ENCODE measurements at regions not wholly inside any gene's neighbourhood (a gene's known extent, or its start where the extent isn't known, plus 50 kb on each side); places are given as distances from the start of the nearest gene placed in this dataset.

GRCh38 chr10:124223711-124224085 lies 130.3 kb upstream of the CHST15 start:
- no peaks in the 10 kb centered on the region for H3K36me3 ChIP-seq (ENCODE audit: control insufficient read depth, insufficient read depth, low read length)
- Mint-ChIP-seq H3K4me1 (peaks cover 3 to 11% (median 7%) of the 10 kb centered on the region in 4 donors), H3K27ac (no peak overlapping the region), H3K36me3 (peaks cover 3% of the 10 kb centered on the region), H3K4me3 (peak overlapping the region in 1 of 4 donors; percentile 99), H3K27me3 (peaks cover 13% of the 10 kb centered on the region), H3K9me3 (peaks cover 0 to 18% (median 5%) of the 10 kb centered on the region in 7 donors)
- ATAC-seq (ENCODE audit: low read depth in 2 of 2) (no peak), DNase-seq (peak in 2 of 3 donors; percentile 7 to 19)
- peaks cover 0 to 7% of the 10 kb centered on the region in 2 experiments for H3K9me3 ChIP-seq (ENCODE audit: control insufficient read depth in 2 of 2, low read length in 2 of 2)
- no peak overlapping the region for H3K4me3 ChIP-seq (ENCODE audit: low read depth, low read length)
- no peaks in the 10 kb centered on the region for H3K4me1 ChIP-seq (ENCODE audit: control insufficient read depth, insufficient read depth, low read length, poor library complexity, severe bottlenecking)
- no peaks in the 10 kb centered on the region for H3K27me3 ChIP-seq (ENCODE audit: control insufficient read depth, insufficient read depth, low read length)
- H3K27ac ChIP-seq (ENCODE audit: insufficient read depth, low read length, poor library complexity, severe bottlenecking) = no peak overlapping the region

- Mint-ChIP-seq H3K9me3 (peaks cover 0 to 18% (median 5%) of the 10 kb centered on the region in 7 donors), H3K4me3 (peak overlapping the region in 1 of 4 donors; percentile 99), H3K27me3 (peaks cover 13% of the 10 kb centered on the region), H3K27ac (no peak overlapping the region), H3K4me1 (peaks cover 3 to 11% (median 7%) of the 10 kb centered on the region in 4 donors), H3K36me3 (peaks cover 3% of the 10 kb centered on the region)
- Histone ChIP-seq H3K36me3 (ENCODE audit: control insufficient read depth, insufficient read depth, low read length) (no peaks in the 10 kb centered on the region), H3K9me3 (ENCODE audit: control insufficient read depth in 2 of 2, low read length in 2 of 2) (peaks cover 0 to 7% of the 10 kb centered on the region in 2 experiments), H3K27ac (ENCODE audit: insufficient read depth, low read length, poor library complexity, severe bottlenecking) (no peak overlapping the region), H3K4me3 (ENCODE audit: low read depth, low read length) (no peak overlapping the region), H3K27me3 (ENCODE audit: control insufficient read depth, insufficient read depth, low read length) (no peaks in the 10 kb centered on the region), H3K4me1 (ENCODE audit: control insufficient read depth, insufficient read depth, low read length, poor library complexity, severe bottlenecking) (no peaks in the 10 kb centered on the region)
- peak in 2 of 3 donors; percentile 9 to 32 for DNase-seq
- no peak for ATAC-seq (ENCODE audit: low read depth in 2 of 2)
Measured at GRCh38 chr10:124222988-124223710, 129.8 kb upstream of the CHST15 start.

- H3K27ac Mint-ChIP-seq = no peak overlapping the region
- Histone ChIP-seq H3K27ac (ENCODE audit: insufficient read depth, low read length, poor library complexity, severe bottlenecking) (no peak overlapping the region), H3K4me3 (ENCODE audit: low read depth, low read length) (no peak overlapping the region), H3K27me3 (ENCODE audit: control insufficient read depth, insufficient read depth, low read length) (no peaks in the 10 kb centered on the region), H3K9me3 (ENCODE audit: control insufficient read depth in 2 of 2, low read length in 2 of 2) (peaks cover 0 to 5% of the 10 kb centered on the region in 2 experiments), H3K36me3 (ENCODE audit: control insufficient read depth, insufficient read depth, low read length) (no peaks in the 10 kb centered on the region), H3K4me1 (ENCODE audit: control insufficient read depth, insufficient read depth, low read length, poor library complexity, severe bottlenecking) (no peaks in the 10 kb centered on the region)
- ATAC-seq (ENCODE audit: low read depth in 2 of 2) (no peak), DNase-seq (peak in 1 of 3 donors; percentile 29)
- peaks cover 0 to 16% (median 4%) of the 10 kb centered on the region in 7 donors for H3K9me3 Mint-ChIP-seq
- peaks cover 13% of the 10 kb centered on the region for H3K27me3 Mint-ChIP-seq
- peak overlapping the region in 2 of 4 donors; percentile 61 to 99 for H3K4me3 Mint-ChIP-seq
- peaks cover 3% of the 10 kb centered on the region for H3K36me3 Mint-ChIP-seq
- H3K4me1 Mint-ChIP-seq = peaks cover 3 to 11% (median 6%) of the 10 kb centered on the region in 4 donors
Measured at GRCh38 chr10:124222318-124222987, 129.1 kb upstream of the CHST15 start.

GRCh38 chr10:124221356-124222317 lies 128.2 kb upstream of the CHST15 start:
- no peak overlapping the region for H3K27ac Mint-ChIP-seq
- Histone ChIP-seq H3K36me3 (ENCODE audit: control insufficient read depth, insufficient read depth, low read length) (no peaks in the 10 kb centered on the region), H3K27me3 (ENCODE audit: control insufficient read depth, insufficient read depth, low read length) (no peaks in the 10 kb centered on the region), H3K9me3 (ENCODE audit: control insufficient read depth in 2 of 2, low read length in 2 of 2) (no peaks in the 10 kb centered on the region), H3K27ac (ENCODE audit: insufficient read depth, low read length, poor library complexity, severe bottlenecking) (no peak overlapping the region), H3K4me3 (ENCODE audit: low read depth, low read length) (no peak overlapping the region), H3K4me1 (ENCODE audit: control insufficient read depth, insufficient read depth, low read length, poor library complexity, severe bottlenecking) (no peaks in the 10 kb centered on the region)
- H3K4me3 Mint-ChIP-seq = peak overlapping the region in 1 of 4 donors; percentile 61
- ATAC-seq (ENCODE audit: low read depth in 2 of 2) (no peak), DNase-seq (peak in 1 of 3 donors; percentile 14)
- H3K4me1 Mint-ChIP-seq = peaks cover 3 to 11% (median 6%) of the 10 kb centered on the region in 4 donors
- peaks cover 0 to 9% (median 3%) of the 10 kb centered on the region in 7 donors for H3K9me3 Mint-ChIP-seq
- H3K36me3 Mint-ChIP-seq = peaks cover 3% of the 10 kb centered on the region
- peaks cover 13% of the 10 kb centered on the region for H3K27me3 Mint-ChIP-seq

DNA sequence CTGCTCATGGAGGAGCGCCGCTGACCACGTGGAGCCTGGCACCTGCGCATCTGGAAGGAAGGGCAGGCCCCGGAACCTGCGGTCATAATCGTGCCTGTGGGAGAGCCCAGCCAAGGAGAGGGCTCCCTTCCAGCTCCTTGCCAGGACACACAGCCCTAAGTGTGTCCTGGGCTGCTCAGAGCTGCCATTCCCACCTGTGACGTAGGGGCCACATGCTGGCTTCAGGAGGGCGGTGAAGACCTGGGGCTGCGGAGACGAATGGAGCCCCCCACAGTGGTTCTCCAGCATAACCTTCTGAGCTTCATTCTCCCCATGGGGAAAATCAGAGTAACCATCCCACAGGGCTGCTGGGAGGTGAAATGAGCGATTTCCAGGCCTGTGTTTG lies 127.6 kb upstream of the CHST15 start:
- Histone ChIP-seq H3K36me3 (ENCODE audit: control insufficient read depth, insufficient read depth, low read length) (no peaks in the 10 kb centered on the region), H3K27me3 (ENCODE audit: control insufficient read depth, insufficient read depth, low read length) (no peaks in the 10 kb centered on the region), H3K4me1 (ENCODE audit: control insufficient read depth, insufficient read depth, low read length, poor library complexity, severe bottlenecking) (no peaks in the 10 kb centered on the region), H3K4me3 (ENCODE audit: low read depth, low read length) (no peak overlapping the region), H3K9me3 (ENCODE audit: control insufficient read depth in 2 of 2, low read length in 2 of 2) (no peaks in the 10 kb centered on the region), H3K27ac (ENCODE audit: insufficient read depth, low read length, poor library complexity, severe bottlenecking) (no peak overlapping the region)
- Mint-ChIP-seq H3K36me3 (peaks cover 3% of the 10 kb centered on the region), H3K4me1 (peaks cover 3 to 9% (median 6%) of the 10 kb centered on the region in 4 donors), H3K9me3 (peaks cover 0 to 6% (median 3%) of the 10 kb centered on the region in 7 donors), H3K4me3 (peak overlapping the region in 1 of 4 donors; percentile 85), H3K27me3 (peaks cover 11% of the 10 kb centered on the region), H3K27ac (no peak overlapping the region)
- DNase-seq (no peak), ATAC-seq (ENCODE audit: low read depth in 2 of 2) (no peak)

DNA sequence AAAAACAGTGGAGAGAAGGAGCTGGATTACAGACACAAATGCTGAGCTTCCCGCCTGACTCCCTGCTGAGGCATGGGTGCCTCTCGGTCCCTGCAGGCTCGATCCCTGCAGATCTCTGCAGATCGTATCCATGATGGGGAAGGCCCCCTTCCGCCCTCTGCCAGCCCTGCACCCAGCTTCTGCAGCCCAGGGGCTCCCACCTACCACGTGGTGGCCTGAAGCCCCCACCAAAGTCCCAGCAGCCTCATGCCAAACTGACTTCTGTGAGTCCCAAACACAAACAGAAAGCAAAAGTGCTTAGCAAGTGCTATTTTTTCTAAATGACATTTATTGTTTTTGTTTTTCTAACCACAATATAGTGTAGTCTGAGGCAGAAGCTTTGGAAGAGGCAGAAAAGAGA lies 127.1 kb upstream of the CHST15 start:
- H3K4me3 Mint-ChIP-seq = peak overlapping the region in 1 of 4 donors; percentile 85
- Histone ChIP-seq H3K27ac (ENCODE audit: insufficient read depth, low read length, poor library complexity, severe bottlenecking) (no peak overlapping the region), H3K4me1 (ENCODE audit: control insufficient read depth, insufficient read depth, low read length, poor library complexity, severe bottlenecking) (no peaks in the 10 kb centered on the region), H3K36me3 (ENCODE audit: control insufficient read depth, insufficient read depth, low read length) (no peaks in the 10 kb centered on the region), H3K9me3 (ENCODE audit: control insufficient read depth in 2 of 2, low read length in 2 of 2) (no peaks in the 10 kb centered on the region), H3K27me3 (ENCODE audit: control insufficient read depth, insufficient read depth, low read length) (no peaks in the 10 kb centered on the region), H3K4me3 (ENCODE audit: low read depth, low read length) (no peak overlapping the region)
- peaks cover 7% of the 10 kb centered on the region for H3K27me3 Mint-ChIP-seq
- peak overlapping the region in 1 of 3 donors; percentile 23 for H3K27ac Mint-ChIP-seq
- H3K9me3 Mint-ChIP-seq = peaks cover 0 to 2% (median 0%) of the 10 kb centered on the region in 7 donors
- ATAC-seq (ENCODE audit: low read depth in 2 of 2) (no peak), DNase-seq (no peak)
- H3K4me1 Mint-ChIP-seq = peaks cover under 1 to 6% (median 3%) of the 10 kb centered on the region in 4 donors
- no peaks in the 10 kb centered on the region for H3K36me3 Mint-ChIP-seq

GRCh38 chr10:124219655-124220054 lies 126.3 kb upstream of the CHST15 start:
- Histone ChIP-seq H3K27me3 (ENCODE audit: control insufficient read depth, insufficient read depth, low read length) (no peaks in the 10 kb centered on the region), H3K27ac (ENCODE audit: insufficient read depth, low read length, poor library complexity, severe bottlenecking) (no peak overlapping the region), H3K4me1 (ENCODE audit: control insufficient read depth, insufficient read depth, low read length, poor library complexity, severe bottlenecking) (no peaks in the 10 kb centered on the region), H3K9me3 (ENCODE audit: control insufficient read depth in 2 of 2, low read length in 2 of 2) (no peaks in the 10 kb centered on the region), H3K36me3 (ENCODE audit: control insufficient read depth, insufficient read depth, low read length) (no peaks in the 10 kb centered on the region), H3K4me3 (ENCODE audit: low read depth, low read length) (no peak overlapping the region)
- H3K9me3 Mint-ChIP-seq = no peaks in the 10 kb centered on the region
- no peak overlapping the region for H3K27ac Mint-ChIP-seq
- no peak for DNase-seq
- H3K36me3 Mint-ChIP-seq = no peaks in the 10 kb centered on the region
- H3K27me3 Mint-ChIP-seq = no peaks in the 10 kb centered on the region
- H3K4me1 Mint-ChIP-seq = peaks cover 0 to 3% (median 1%) of the 10 kb centered on the region in 4 donors
- H3K4me3 Mint-ChIP-seq = no peak overlapping the region
- no peak for ATAC-seq (ENCODE audit: low read depth in 2 of 2)

All from CD4-positive, CD25-positive, alpha-beta regulatory T cell (primary cell).